ENCODE measurements at regions not wholly inside any gene's neighbourhood (a gene's known extent, or its start where the extent isn't known, plus 50 kb on each side); places are given as distances from the start of the nearest gene placed in this dataset.

DNA sequence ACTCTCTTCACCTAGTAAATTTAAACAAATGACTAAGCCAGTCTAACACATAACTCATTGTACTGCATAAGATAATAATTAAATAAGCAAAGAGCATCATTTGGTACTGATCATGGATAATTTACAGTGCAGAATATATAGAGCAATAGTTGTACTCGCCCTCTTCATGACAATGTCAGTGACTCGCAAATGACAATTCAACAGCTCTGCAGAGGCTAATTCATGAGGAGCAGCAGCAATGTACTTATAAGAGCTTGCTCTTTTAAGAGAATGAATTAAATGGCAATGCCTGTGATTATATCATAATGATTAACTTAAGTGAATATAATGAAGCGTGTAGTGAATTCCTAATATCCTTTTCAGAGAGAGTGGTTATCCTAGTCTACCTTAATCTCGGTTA is 284.5 kb upstream of the PCDH20 start:
- H3K4me1 ChIP-seq (ENCODE audit: control insufficient read depth, insufficient read depth, low read length) = no peaks in the 10 kb centered on the region
- H3K79me2 ChIP-seq (ENCODE audit: control insufficient read depth, insufficient read depth, low read length) = no peaks in the 10 kb centered on the region
- no peaks in the 10 kb centered on the region for H3K36me3 ChIP-seq (ENCODE audit: control insufficient read depth in 2 of 2, insufficient read depth in 2 of 2, low read length in 1 of 2)
- H3K27ac ChIP-seq (ENCODE audit: control insufficient read depth, insufficient read depth) = no peak overlapping the region
- no peak overlapping the region for H2AFZ ChIP-seq (ENCODE audit: control insufficient read depth, low read depth, low read length)
- SMC1A ChIA-PET (ENCODE audit: uncharacterized antibody, unreplicated experiment) = no interaction called here
- no peak overlapping the region for H3K9ac ChIP-seq (ENCODE audit: control insufficient read depth, insufficient read depth, low read length)
- CTCF ChIA-PET = no interaction called here
- H3K9me3 ChIP-seq (replicated peaks; ENCODE audit: control insufficient read depth, insufficient read depth, low read length) = no peaks in the 10 kb centered on the region
- POLR2A ChIA-PET = no interaction called here
- TF ChIP-seq, protein P1, sequence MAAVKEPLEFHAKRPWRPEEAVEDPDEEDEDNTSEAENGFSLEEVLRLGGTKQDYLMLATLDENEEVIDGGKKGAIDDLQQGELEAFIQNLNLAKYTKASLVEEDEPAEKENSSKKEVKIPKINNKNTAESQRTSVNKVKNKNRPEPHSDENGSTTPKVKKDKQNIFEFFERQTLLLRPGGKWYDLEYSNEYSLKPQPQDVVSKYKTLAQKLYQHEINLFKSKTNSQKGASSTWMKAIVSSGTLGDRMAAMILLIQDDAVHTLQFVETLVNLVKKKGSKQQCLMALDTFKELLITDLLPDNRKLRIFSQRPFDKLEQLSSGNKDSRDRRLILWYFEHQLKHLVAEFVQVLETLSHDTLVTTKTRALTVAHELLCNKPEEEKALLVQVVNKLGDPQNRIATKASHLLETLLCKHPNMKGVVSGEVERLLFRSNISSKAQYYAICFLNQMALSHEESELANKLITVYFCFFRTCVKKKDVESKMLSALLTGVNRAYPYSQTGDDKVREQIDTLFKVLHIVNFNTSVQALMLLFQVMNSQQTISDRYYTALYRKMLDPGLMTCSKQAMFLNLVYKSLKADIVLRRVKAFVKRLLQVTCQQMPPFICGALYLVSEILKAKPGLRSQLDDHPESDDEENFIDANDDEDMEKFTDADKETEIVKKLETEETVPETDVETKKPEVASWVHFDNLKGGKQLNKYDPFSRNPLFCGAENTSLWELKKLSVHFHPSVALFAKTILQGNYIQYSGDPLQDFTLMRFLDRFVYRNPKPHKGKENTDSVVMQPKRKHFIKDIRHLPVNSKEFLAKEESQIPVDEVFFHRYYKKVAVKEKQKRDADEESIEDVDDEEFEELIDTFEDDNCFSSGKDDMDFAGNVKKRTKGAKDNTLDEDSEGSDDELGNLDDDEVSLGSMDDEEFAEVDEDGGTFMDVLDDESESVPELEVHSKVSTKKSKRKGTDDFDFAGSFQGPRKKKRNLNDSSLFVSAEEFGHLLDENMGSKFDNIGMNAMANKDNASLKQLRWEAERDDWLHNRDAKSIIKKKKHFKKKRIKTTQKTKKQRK (IDR thresholded peaks at IDR 0.05; ENCODE audit: low read depth, low read length) = no peak
- TF ChIP-seq RFX5 (IDR thresholded peaks at IDR 0.05; ENCODE audit: low read depth, low read length) (no peak), BRCA1 (IDR thresholded peaks at IDR 0.05; ENCODE audit: low read depth, low read length) (no peak), CHD2 (IDR thresholded peaks at IDR 0.05; ENCODE audit: borderline replicate concordance, low read depth, low read length) (no peak), CEBPB (IDR thresholded peaks at IDR 0.05; ENCODE audit: borderline replicate concordance in 1 of 2, low read depth in 2 of 2, low read length in 2 of 2) (no peak), EP300 (IDR thresholded peaks at IDR 0.05; ENCODE audit: borderline replicate concordance in 1 of 2, control insufficient read depth in 1 of 2, low read depth in 2 of 2, low read length in 2 of 2) (no peak), RELA (IDR thresholded peaks at IDR 0.05; ENCODE audit: borderline replicate concordance, partially characterized antibody) (no peak), IRF4 (IDR thresholded peaks at IDR 0.05; ENCODE audit: low read depth, low read length) (no peak)
- WGBS (ENCODE audit: insufficient coverage, insufficient replicate concordance, low lambda C conversion rate, missing lambda C conversion rate) = 22% methylated on average over 4 of the region's 4 CpGs
- RAD21 ChIA-PET (ENCODE audit: unreplicated experiment) = no interaction called here
- H3K4me3 ChIP-seq = no peak overlapping the region
- H3K27me3 ChIP-seq (replicated peaks in 1 of 2; ENCODE audit: control insufficient read depth in 2 of 2, insufficient read depth in 2 of 2, low read length in 1 of 2) = no peaks in the 10 kb centered on the region
- no peak overlapping the region for H3K4me2 ChIP-seq (ENCODE audit: control insufficient read depth, insufficient read depth)
- in situ Hi-C loops (cut with MboI) = no loop called here
- FAIRE-seq (no peak), DNase-seq (ENCODE audit: low read depth, low spot score) (no peak), ATAC-seq (no peak)
- intact Hi-C loops (cut with micrococcal nuclease; ENCODE audit: unreplicated experiment) = no loop called here
- BruUV-seq (replicated peaks) = no TSS peak
- H4K20me1 ChIP-seq (ENCODE audit: control insufficient read depth, insufficient read depth) = no peaks in the 10 kb centered on the region
